ENCODE measurements at regions not wholly inside any gene's neighbourhood (a gene's known extent, or its start where the extent isn't known, plus 50 kb on each side); places are given as distances from the start of the nearest gene placed in this dataset.

GRCh38 chr18:72692086-72692485 lies 147.9 kb upstream of the CBLN2 start:
- peak; percentile 5 for DNase-seq

GRCh38 chr18:72687736-72688135 lies 143.6 kb upstream of the CBLN2 start:
- no peak for DNase-seq

- peak; percentile 99 for DNase-seq
Measured at GRCh38 chr18:72675394-72675793, 131.3 kb upstream of the CBLN2 start.

- peak; percentile 78 for DNase-seq
Measured at GRCh38 chr18:72674710-72675109, 130.6 kb upstream of the CBLN2 start.

- no peak for DNase-seq
Measured at GRCh38 chr18:72673242-72673641, 129.1 kb upstream of the CBLN2 start.

- DNase-seq = no peak
Measured at GRCh38 chr18:72672364-72673184, 128.4 kb upstream of the CBLN2 start.

GRCh38 chr18:72667932-72668331 lies 123.8 kb upstream of the CBLN2 start:
- DNase-seq = no peak

- DNase-seq = peak; percentile 18
Measured at GRCh38 chr18:72652990-72653593, 109.0 kb upstream of the CBLN2 start.

GRCh38 chr18:72651033-72651432 lies 106.9 kb upstream of the CBLN2 start:
- DNase-seq = no peak

GRCh38 chr18:72648481-72648960 lies 104.4 kb upstream of the CBLN2 start:
- DNase-seq = no peak

- DNase-seq = no peak
Measured at GRCh38 chr18:72648079-72648478, 103.9 kb upstream of the CBLN2 start.

- no peak for DNase-seq
Measured at GRCh38 chr18:72640557-72640956, 96.4 kb upstream of the CBLN2 start.

GRCh38 chr18:72638376-72638775 lies 94.2 kb upstream of the CBLN2 start:
- no peak for DNase-seq

- no peak for DNase-seq
Measured at GRCh38 chr18:72637721-72638120, 93.6 kb upstream of the CBLN2 start.

- DNase-seq = no peak
Measured at GRCh38 chr18:72637299-72637698, 93.2 kb upstream of the CBLN2 start.

GRCh38 chr18:72636611-72637010 lies 92.5 kb upstream of the CBLN2 start:
- DNase-seq = no peak

- no peak for DNase-seq
Measured at GRCh38 chr18:72634500-72634899, 90.4 kb upstream of the CBLN2 start.

GRCh38 chr18:72630991-72631390 lies 86.8 kb upstream of the CBLN2 start:
- no peak for DNase-seq

GRCh38 chr18:72623444-72623843 lies 79.3 kb upstream of the CBLN2 start:
- DNase-seq = no peak

GRCh38 chr18:72613534-72613930 lies 69.4 kb upstream of the CBLN2 start:
- no peak for DNase-seq

GRCh38 chr18:72612894-72613533 lies 68.9 kb upstream of the CBLN2 start:
- DNase-seq = no peak

GRCh38 chr18:72605376-72605775 lies 61.2 kb upstream of the CBLN2 start:
- DNase-seq = no peak

- DNase-seq = no peak
Measured at GRCh38 chr18:72601944-72602343, 57.8 kb upstream of the CBLN2 start.

GRCh38 chr18:72601481-72601880 lies 57.3 kb upstream of the CBLN2 start:
- no peak for DNase-seq

All from NCI-H226 (cell line).